H9 (cell line): ENCODE measurements at regions not wholly inside any gene's neighbourhood (a gene's known extent, or its start where the extent isn't known, plus 50 kb on each side); places are given as distances from the start of the nearest gene placed in this dataset.

ENCODE experiments used
- DNase-seq: peaks from one replicate; pipeline ENCODE4 v3.0.0-alpha.2; 2017
- H2AFZ ChIP-seq: one replicate; pipeline ENCODE4 v1.6.1; 2013; ENCODE audit warnings: mild to moderate bottlenecking, low read length, control low read depth, moderate library complexity
- H2AK5ac ChIP-seq: 2 replicates; pipeline ENCODE4 v1.6.1; 2013; ENCODE audit warnings: low read length, control low read depth, mixed read lengths; ENCODE audit not compliant: insufficient read length
- H2BK120ac ChIP-seq: one replicate; pipeline ENCODE4 v1.6.1; 2013; ENCODE audit warnings: low read depth, mild to moderate bottlenecking, low read length, control low read depth, inconsistent platforms; ENCODE audit not compliant: poor library complexity, severe bottlenecking
- H2BK12ac ChIP-seq: 2 replicates; pipeline ENCODE4 v1.6.1; 2013; ENCODE audit warnings: low read length, control low read depth, mixed read lengths, low read depth; ENCODE audit not compliant: insufficient read length
- H2BK15ac ChIP-seq: 2 replicates; pipeline ENCODE4 v1.6.1; 2013; ENCODE audit warnings: low read depth, low read length, control low read depth
- H2BK20ac ChIP-seq: one replicate; pipeline ENCODE4 v1.6.1; 2013; ENCODE audit warnings: low read depth, mild to moderate bottlenecking, low read length, control low read depth, inconsistent platforms; ENCODE audit not compliant: poor library complexity, severe bottlenecking
- H2BK5ac ChIP-seq: 2 replicates; pipeline ENCODE4 v1.6.1; 2013; ENCODE audit warnings: low read length, control low read depth, mixed read lengths; ENCODE audit not compliant: insufficient read length
- H3K14ac ChIP-seq: 2 replicates; pipeline ENCODE4 v1.6.1; 2013; ENCODE audit warnings: low read length, control low read depth; ENCODE audit not compliant: insufficient read depth
- H3K18ac ChIP-seq: 2 replicates; pipeline ENCODE4 v1.6.1; 2013; ENCODE audit warnings: low read depth, mild to moderate bottlenecking, mixed read lengths, low read length, control low read depth; ENCODE audit not compliant: insufficient read length
- H3K23ac ChIP-seq: 2 replicates; pipeline ENCODE4 v1.6.1; 2013; ENCODE audit warnings: low read length, control low read depth, mixed read lengths, low read depth; ENCODE audit not compliant: insufficient read length
- H3K23me2 ChIP-seq: 2 replicates; pipeline ENCODE4 v1.6.1; 2013; ENCODE audit warnings: low read depth, mild to moderate bottlenecking, mixed read lengths, low read length, control low read depth; ENCODE audit not compliant: insufficient read length, poor library complexity, severe bottlenecking
- H3K27ac ChIP-seq: 2 replicates; pipeline ENCODE4 v1.5.1; 2013; ENCODE audit warnings: low read length, control low read depth, mixed read lengths, low read depth; ENCODE audit not compliant: insufficient read length
- H3K27me3 ChIP-seq: 2 replicates; pipeline ENCODE4 v1.6.1; 2013; ENCODE audit warnings: low read length, control low read depth, inconsistent platforms; ENCODE audit not compliant: insufficient read depth
- H3K4ac ChIP-seq: 2 replicates; pipeline ENCODE4 v1.6.1; 2013; ENCODE audit warnings: low read depth, mild to moderate bottlenecking, control low read depth, inconsistent platforms, low read length, moderate library complexity
- H3K4me1 ChIP-seq: 2 replicates; pipeline ENCODE4 v1.6.1; 2013; ENCODE audit warnings: low read length, control low read depth, inconsistent platforms; ENCODE audit not compliant: insufficient read depth
- H3K4me2 ChIP-seq: 2 replicates; pipeline ENCODE4 v1.6.1; 2013; ENCODE audit warnings: low read length, control low read depth, mixed read lengths; ENCODE audit not compliant: insufficient read length, insufficient read depth
- H3K56ac ChIP-seq: 2 replicates; pipeline ENCODE4 v1.6.1; 2013; ENCODE audit warnings: low read depth, mild to moderate bottlenecking, mixed read lengths, low read length, control low read depth; ENCODE audit not compliant: insufficient read length
- H3K79me1 ChIP-seq: 2 replicates; pipeline ENCODE4 v1.6.1; 2013; ENCODE audit warnings: low read depth, mild to moderate bottlenecking, moderate library complexity, low read length, control low read depth, inconsistent platforms; ENCODE audit not compliant: insufficient read depth, poor library complexity, severe bottlenecking
- H3K79me2 ChIP-seq: 2 replicates; pipeline ENCODE4 v1.6.1; 2013; ENCODE audit warnings: low read length, control low read depth, inconsistent platforms; ENCODE audit not compliant: insufficient read depth
- H3K9ac ChIP-seq: 2 replicates; pipeline ENCODE4 v1.6.1; 2013; ENCODE audit warnings: low read length, control low read depth, mixed read lengths; ENCODE audit not compliant: insufficient read length; ENCODE audit errors: extremely low read depth
- H3K9me3 ChIP-seq: one replicate; pipeline ENCODE4 v1.6.1; 2013; ENCODE audit warnings: low read depth, low read length, inconsistent platforms; ENCODE audit not compliant: control insufficient read depth
- H3T11ph ChIP-seq: one replicate; pipeline ENCODE4 v1.6.1; 2013; ENCODE audit warnings: mild to moderate bottlenecking, low read length, control low read depth, inconsistent platforms
- H4K20me1 ChIP-seq: one replicate; pipeline ENCODE4 v1.6.1; 2013; ENCODE audit not compliant: control insufficient read depth, insufficient read length, insufficient read depth
- H4K5ac ChIP-seq: 2 replicates; pipeline ENCODE4 v1.6.1; 2013; ENCODE audit warnings: low read depth, mild to moderate bottlenecking, mixed read lengths, low read length, control low read depth; ENCODE audit not compliant: insufficient read length
- H4K8ac ChIP-seq: replicated peaks from 2 replicates; pipeline ENCODE4 v1.6.1; 2013; ENCODE audit warnings: low read length, control low read depth, mixed read lengths, low read depth; ENCODE audit not compliant: insufficient read length
- H4K91ac ChIP-seq: 2 replicates; pipeline ENCODE4 v1.6.1; 2013; ENCODE audit warnings: low read depth, mild to moderate bottlenecking, moderate library complexity, mixed read lengths, low read length, control low read depth; ENCODE audit not compliant: insufficient read length
- H3K27ac Mint-ChIP-seq, 3 experiments: 2 replicates in 2 of 3; 3 replicates in 1 of 3; pipeline ENCODE4 v1.8.0; 2020 to 2021; ENCODE audit warnings: mixed read lengths in 3 of 3, mild to moderate bottlenecking in 1 of 3, moderate library complexity in 1 of 3
- H3K27me3 Mint-ChIP-seq: 2 replicates; pipeline ENCODE4 v1.8.0; 2021; ENCODE audit warnings: low read depth, mild to moderate bottlenecking, moderate library complexity, mixed read lengths
- H3K36me3 Mint-ChIP-seq, 3 experiments: 2 replicates in 2 of 3; 3 replicates in 1 of 3; pipeline ENCODE4 v1.8.0; 2020 to 2021; ENCODE audit warnings: low read depth in 3 of 3, mixed read lengths in 3 of 3; ENCODE audit not compliant: insufficient read depth in 1 of 3
- H3K4me1 Mint-ChIP-seq, 2 experiments: 2 replicates each; pipeline ENCODE4 v1.8.0; 2020; ENCODE audit warnings: mixed read lengths in 2 of 2
- H3K4me3 Mint-ChIP-seq, 2 experiments: 2 replicates in 1 of 2; 3 replicates in 1 of 2; pipeline ENCODE4 v1.8.0; 2020 to 2021; ENCODE audit warnings: mild to moderate bottlenecking in 2 of 2, mixed read lengths in 2 of 2, moderate library complexity in 1 of 2
- H3K9me3 Mint-ChIP-seq, 2 experiments: 2 replicates in 1 of 2; 3 replicates in 1 of 2; pipeline ENCODE4 v1.8.0; 2020; ENCODE audit warnings: mild to moderate bottlenecking in 2 of 2, mixed read lengths in 2 of 2, moderate library complexity in 1 of 2
- CTCF ChIP-seq: fragments of 200-600 bp; sonication (generic); conservative IDR thresholded peaks from 3 replicates; pipeline ENCODE4 v1.8.0; 2021; ENCODE audit warnings: antibody characterized with exemption, mild to moderate bottlenecking
- WGBS: extraction: QIAGEN DNeasy Blood & Tissue Kit; methylation state at CpG from one replicate; pipeline ENCODE4 v1.1.7; 2013; ENCODE audit warnings: missing lambda C conversion rate, low lambda C conversion rate, mixed read lengths; ENCODE audit not compliant: insufficient read length; ENCODE audit errors: extremely low coverage; 5-methylcytosine and 5-hydroxymethylcytosine counted together

- H3T11ph ChIP-seq, result no peak overlapping the region
- H2AFZ ChIP-seq, result no peak overlapping the region
- H3K14ac ChIP-seq, result no peak overlapping the region
- H3K27me3 ChIP-seq, result no peaks in the 10 kb centered on the region
- no peak for TF ChIP-seq CTCF
- H3K79me1 ChIP-seq, result no peaks in the 10 kb centered on the region
- no peaks in the 10 kb centered on the region for H3K23me2 ChIP-seq
- no peak for DNase-seq
- H4K5ac ChIP-seq, result no peak overlapping the region
- no peaks in the 10 kb centered on the region for H3K4me1 ChIP-seq
- H3K4me2 ChIP-seq, result no peak overlapping the region
- no peak overlapping the region for H3K23ac ChIP-seq
- no peak overlapping the region for H2BK12ac ChIP-seq
- no peak overlapping the region for H3K18ac ChIP-seq
- H2AK5ac ChIP-seq, result no peak overlapping the region
- Mint-ChIP-seq H3K9me3 (no peaks in the 10 kb centered on the region), H3K4me1 (peaks cover 0 to 2% of the 10 kb centered on the region in 2 experiments; a peak in 1 of 4 replicates), H3K27me3 (peaks cover 3% of the 10 kb centered on the region), H3K27ac (no peak overlapping the region), H3K4me3 (no peak overlapping the region), H3K36me3 (0 out of 7 replicates have a peak, but pooled peaks cover 0 to 4% (median 0%) of the 10 kb centered on the region in 3 experiments)
- no peaks in the 10 kb centered on the region for H3K79me2 ChIP-seq
- H2BK15ac ChIP-seq, result no peak overlapping the region
- H3K27ac ChIP-seq, result no peak overlapping the region
- H2BK5ac ChIP-seq, result no peak overlapping the region
- no peak overlapping the region for H2BK20ac ChIP-seq
- H4K8ac ChIP-seq, result no peak overlapping the region
- no peak overlapping the region for H3K56ac ChIP-seq
- no CpG with 5 or more reads among the region's 30 CpGs for WGBS
- no peak overlapping the region for H2BK120ac ChIP-seq
- no peak overlapping the region for H3K9ac ChIP-seq
- no peaks in the 10 kb centered on the region for H4K20me1 ChIP-seq
- H3K4ac ChIP-seq, result no peak overlapping the region
- no peaks in the 10 kb centered on the region for H3K9me3 ChIP-seq
- no peak overlapping the region for H4K91ac ChIP-seq
These were observed 127.1 kb upstream of the TMEM164 start for GRCh38 chrX:109875831-109876230.
